Loucy (cell line): ENCODE measurements at regions not wholly inside any gene's neighbourhood (a gene's known extent, or its start where the extent isn't known, plus 50 kb on each side); places are given as distances from the start of the nearest gene placed in this dataset.

ENCODE experiments used
- H2AFZ ChIP-seq: fragments of 200-600 bp; sonication (generic); 2 replicates; pipeline ENCODE4 v1.6.0; 2016; ENCODE audit warnings: antibody characterized with exemption, mild to moderate bottlenecking, low read length, moderate library complexity
- H3F3A ChIP-seq: fragments of 200-600 bp; 2 replicates; pipeline ENCODE4 v1.6.0; 2016; ENCODE audit warnings: antibody characterized with exemption, low read depth, mild to moderate bottlenecking
- H3K27me3 ChIP-seq: fragments of 200-600 bp; sonication (generic); 2 replicates; pipeline ENCODE4 v1.6.1; 2014; ENCODE audit warnings: low read length, mild to moderate bottlenecking; ENCODE audit not compliant: insufficient read depth, poor library complexity, severe bottlenecking
- H3K36me3 ChIP-seq: fragments of 200-600 bp; sonication (generic); 2 replicates; pipeline ENCODE4 v1.6.1; 2016; ENCODE audit warnings: low read length; ENCODE audit not compliant: insufficient read depth
- H3K4me1 ChIP-seq: fragments of 200-600 bp; sonication (generic); 2 replicates; pipeline ENCODE4 v1.5.1; 2014; ENCODE audit warnings: low read length, mild to moderate bottlenecking; ENCODE audit not compliant: insufficient read depth, poor library complexity, severe bottlenecking
- H3K4me2 ChIP-seq: fragments of 200-600 bp; sonication (generic); 2 replicates; pipeline ENCODE4 v1.6.0; 2014; ENCODE audit warnings: antibody characterized with exemption, low read length, low read depth, mild to moderate bottlenecking; ENCODE audit not compliant: poor library complexity, severe bottlenecking
- H3K4me3 ChIP-seq: fragments of 200-600 bp; sonication (generic); 2 replicates; pipeline ENCODE4 v1.5.1; 2014; ENCODE audit warnings: low read length, mild to moderate bottlenecking, mixed read lengths; ENCODE audit not compliant: poor library complexity, severe bottlenecking
- H3K79me2 ChIP-seq: fragments of 200-600 bp; sonication (generic); 2 replicates; pipeline ENCODE4 v1.6.1; 2014; ENCODE audit warnings: low read length; ENCODE audit not compliant: insufficient read depth
- H3K9ac ChIP-seq: fragments of 200-600 bp; sonication (generic); 2 replicates; pipeline ENCODE4 v1.6.0; 2014; ENCODE audit warnings: mild to moderate bottlenecking, low read depth, low read length, moderate library complexity; ENCODE audit not compliant: poor library complexity, severe bottlenecking
- H3K9me2 ChIP-seq: fragments of 200-600 bp; sonication (generic); replicated peaks from 2 replicates; pipeline ENCODE4 v1.6.1; 2016; ENCODE audit warnings: low read depth, low read length, mixed read lengths
- H3K9me3 ChIP-seq: fragments of 200-600 bp; sonication (generic); 2 replicates; pipeline ENCODE4 v1.6.1; 2014; ENCODE audit warnings: mild to moderate bottlenecking, antibody characterized with exemption, low read length, low read depth; ENCODE audit not compliant: insufficient read depth
- H4K20me1 ChIP-seq: fragments of 200-600 bp; sonication (generic); 2 replicates; pipeline ENCODE4 v1.6.0; 2014; ENCODE audit warnings: antibody characterized with exemption, low read length, mild to moderate bottlenecking; ENCODE audit not compliant: insufficient read depth, poor library complexity, severe bottlenecking
- CTCF ChIP-seq: fragments of 200-600 bp; sonication (generic); conservative IDR thresholded peaks from 2 replicates; pipeline ENCODE4 v1.5.1; 2014; ENCODE audit warnings: mild to moderate bottlenecking, antibody characterized with exemption, low read length
- EZH2phosphoT487 ChIP-seq: fragments of 200-600 bp; IDR thresholded peaks from 2 replicates; pipeline ENCODE4 v1.6.1; 2018; ENCODE audit warnings: antibody characterized with exemption, mild to moderate bottlenecking, moderate library complexity, borderline replicate concordance

GRCh38 chr1:90204780-90205179 lies 209.9 kb downstream of the ZNF326 start:
- no peak for TF ChIP-seq EZH2phosphoT487
- no peak for TF ChIP-seq CTCF
- Histone ChIP-seq H3K9me2 (no peaks in the 10 kb centered on the region), H3K79me2 (no peaks in the 10 kb centered on the region)

GRCh38 chr1:90204023-90204590 lies 209.2 kb downstream of the ZNF326 start:
- Histone ChIP-seq H3F3A (no peaks in the 10 kb centered on the region), H3K4me3 (no peak overlapping the region), H3K4me1 (no peaks in the 10 kb centered on the region), H3K27me3 (no peaks in the 10 kb centered on the region), H2AFZ (no peak overlapping the region), H3K9me3 (no peaks in the 10 kb centered on the region), H3K79me2 (no peaks in the 10 kb centered on the region), H3K9ac (no peak overlapping the region), H3K4me2 (no peak overlapping the region), H3K9me2 (no peaks in the 10 kb centered on the region), H4K20me1 (no peaks in the 10 kb centered on the region), H3K36me3 (no peaks in the 10 kb centered on the region)
- TF ChIP-seq EZH2phosphoT487, result no peak
- no peak for TF ChIP-seq CTCF

More at GRCh38 chr1:90204780-90205179, 209.9 kb downstream of the ZNF326 start:
- Histone ChIP-seq H2AFZ (no peak overlapping the region), H4K20me1 (no peaks in the 10 kb centered on the region), H3F3A (no peaks in the 10 kb centered on the region), H3K4me3 (no peak overlapping the region), H3K36me3 (no peaks in the 10 kb centered on the region), H3K27me3 (no peaks in the 10 kb centered on the region), H3K4me2 (no peak overlapping the region), H3K9me3 (no peaks in the 10 kb centered on the region), H3K9ac (no peak overlapping the region), H3K4me1 (no peaks in the 10 kb centered on the region)

DNA sequence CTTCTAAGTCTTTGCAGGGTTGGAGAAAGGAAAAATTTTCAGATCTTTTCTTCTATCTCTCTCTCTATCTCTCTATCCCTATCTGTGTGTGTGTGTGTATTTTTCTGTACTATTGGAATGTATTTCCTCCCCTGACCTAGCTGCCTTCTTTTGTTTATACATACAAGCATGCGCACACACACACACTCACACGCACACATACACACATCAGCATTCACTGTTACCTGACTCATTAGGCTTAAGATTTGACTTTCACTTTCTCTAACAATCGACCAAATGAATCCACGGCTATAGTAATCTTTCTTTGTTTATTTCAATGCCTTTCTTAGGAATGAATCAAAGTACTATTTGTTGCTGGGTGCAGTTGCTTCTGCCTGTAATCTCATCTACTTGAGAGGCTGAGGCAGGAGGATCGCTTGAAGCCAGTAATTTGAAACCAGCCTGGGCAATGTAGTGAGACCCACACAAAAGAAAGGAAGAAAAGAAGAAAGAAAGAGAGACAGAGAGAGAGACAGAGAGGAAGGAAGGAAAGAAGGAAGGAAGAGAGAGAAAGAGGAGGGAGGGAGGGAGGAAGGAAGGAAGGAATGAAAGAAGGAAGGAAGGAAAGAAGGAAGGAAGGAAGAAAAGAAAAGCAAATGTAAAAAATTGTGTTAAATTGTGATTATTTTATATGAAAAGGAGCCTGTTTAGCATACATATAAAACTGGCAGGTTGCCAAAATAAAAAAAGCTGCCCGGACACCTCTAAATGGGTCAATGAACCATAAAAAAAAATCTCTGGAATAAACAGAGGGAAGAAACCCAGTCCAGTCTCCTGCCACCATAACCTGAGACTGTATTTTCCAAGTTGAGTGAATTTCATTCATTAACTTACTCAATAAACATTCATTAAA lies 206.8 kb downstream of the ZNF326 start:
- Histone ChIP-seq H3K9me3 (no peaks in the 10 kb centered on the region), H4K20me1 (no peaks in the 10 kb centered on the region), H2AFZ (no peak overlapping the region), H3K79me2 (no peaks in the 10 kb centered on the region), H3K4me1 (no peaks in the 10 kb centered on the region), H3K27me3 (no peaks in the 10 kb centered on the region), H3K4me2 (no peak overlapping the region), H3K4me3 (no peak overlapping the region), H3K9ac (no peak overlapping the region), H3F3A (no peaks in the 10 kb centered on the region), H3K9me2 (no peaks in the 10 kb centered on the region), H3K36me3 (no peaks in the 10 kb centered on the region)
- no peak for TF ChIP-seq EZH2phosphoT487
